Psoas muscle (tissue), 7 donors: ENCODE measurements at regions not wholly inside any gene's neighbourhood (a gene's known extent, or its start where the extent isn't known, plus 50 kb on each side); places are given as distances from the start of the nearest gene placed in this dataset.

ENCODE experiments used
- ATAC-seq, 4 donors: fragments of 200-7000 bp; cut with Tn5 transposase; one replicate each; pipeline ENCODE4 v1.9.1; 2020; ENCODE audit warnings: moderate library complexity in 3 of 4, mild to moderate bottlenecking in 2 of 4
- DNase-seq, 2 donors: peaks; one replicate each; pipeline ENCODE4 v3.0.0-alpha.2; 2020
- H3K27ac ChIP-seq: fragments of 200-600 bp; one replicate; pipeline ENCODE4 v1.8.0; 2022
- H3K27me3 ChIP-seq, 3 donors: fragments of 200-600 bp in 1 of 3; one replicate each; pipeline versions ENCODE4 v1.6.1 to v1.8.0; 2013 to 2022; ENCODE audit warnings: low read length in 2 of 3, mild to moderate bottlenecking in 2 of 3, moderate library complexity in 1 of 3; ENCODE audit not compliant: insufficient read depth in 3 of 3
- H3K36me3 ChIP-seq, 2 donors: fragments of 200-600 bp in 1 of 2; one replicate each; pipeline versions ENCODE4 v1.6.1 to v1.8.0; 2013 to 2022; ENCODE audit warnings: low read depth in 1 of 2, mild to moderate bottlenecking in 1 of 2, moderate library complexity in 1 of 2; ENCODE audit not compliant: insufficient read depth in 1 of 2
- H3K4me1 ChIP-seq: fragments of 200-600 bp; one replicate; pipeline ENCODE4 v1.8.0; 2022
- H3K4me3 ChIP-seq: fragments of 200-600 bp; one replicate; pipeline ENCODE4 v1.8.0; 2022; ENCODE audit warnings: mild to moderate bottlenecking
- H3K9me3 ChIP-seq: fragments of 200-600 bp; one replicate; pipeline ENCODE4 v1.8.0; 2022
- WGBS, 3 donors: extraction: QIAGEN DNeasy Blood & Tissue Kit; methylation state at CpG; one replicate each; pipeline versions ENCODE4 v1.1.6 to v1.1.7; 2013; 5-methylcytosine and 5-hydroxymethylcytosine counted together
- intact Hi-C, 2 donors: fragments of 100-400 bp; cut with DNase I; formaldehyde crosslinking; loops; one replicate each; pipeline versions ENCODE4 v1.11.0 to v1.14.2; 2022
- TF ChIP-seq, protein P1 (sequence below): fragments of 200-600 bp; IDR thresholded peaks from one replicate; pipeline ENCODE4 v1.8.0; 2022; ENCODE audit warnings: antibody characterized with exemption
- donor health status: healthy with polysubstance abuse.
- donor health status: DM: no; HTN: no; CAD: no; lungs with moderate emphysema.
- donor health status: Bipolar disorder and iron deficiency.
- donor health status: healthy.
- donor health status: DM: yes; HTN: yes; CAD: no.
- donor health status: DM: no; HTN: no; CAD: no.
- donor health status: DM: yes; HTN: yes; CAD: no.

DNA sequence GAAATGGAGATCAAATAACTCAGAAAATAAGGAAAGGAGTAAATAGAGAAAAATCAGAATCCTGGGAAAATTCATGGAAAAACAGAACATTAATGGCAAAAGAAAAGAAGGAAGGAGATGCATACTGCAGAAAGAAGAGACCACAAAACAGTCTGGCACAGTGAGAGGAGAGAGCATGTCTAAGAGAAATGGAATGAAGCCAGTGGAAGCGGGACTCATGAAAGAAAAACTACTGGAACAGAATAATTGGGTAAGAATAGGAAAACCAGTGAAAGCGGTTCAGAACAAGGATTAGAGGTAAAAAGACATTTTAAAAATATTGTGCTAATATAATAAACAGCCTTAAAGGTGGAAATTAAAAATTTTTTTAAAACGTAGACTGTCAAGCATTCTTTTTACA is 93.6 kb upstream of the GREM2 start:
- no peak for ATAC-seq
- H3K27ac ChIP-seq = no peak overlapping the region
- H3K4me3 ChIP-seq = no peak overlapping the region
- no peaks in the 10 kb centered on the region for H3K27me3 ChIP-seq
- no peaks in the 10 kb centered on the region for H3K9me3 ChIP-seq
- no peaks in the 10 kb centered on the region for H3K4me1 ChIP-seq
- 28 to 33% (median 32%) methylated on average over 3 of the region's 3 CpGs for WGBS, 3 donors
- no peaks in the 10 kb centered on the region for H3K36me3 ChIP-seq
- TF ChIP-seq, protein P1, sequence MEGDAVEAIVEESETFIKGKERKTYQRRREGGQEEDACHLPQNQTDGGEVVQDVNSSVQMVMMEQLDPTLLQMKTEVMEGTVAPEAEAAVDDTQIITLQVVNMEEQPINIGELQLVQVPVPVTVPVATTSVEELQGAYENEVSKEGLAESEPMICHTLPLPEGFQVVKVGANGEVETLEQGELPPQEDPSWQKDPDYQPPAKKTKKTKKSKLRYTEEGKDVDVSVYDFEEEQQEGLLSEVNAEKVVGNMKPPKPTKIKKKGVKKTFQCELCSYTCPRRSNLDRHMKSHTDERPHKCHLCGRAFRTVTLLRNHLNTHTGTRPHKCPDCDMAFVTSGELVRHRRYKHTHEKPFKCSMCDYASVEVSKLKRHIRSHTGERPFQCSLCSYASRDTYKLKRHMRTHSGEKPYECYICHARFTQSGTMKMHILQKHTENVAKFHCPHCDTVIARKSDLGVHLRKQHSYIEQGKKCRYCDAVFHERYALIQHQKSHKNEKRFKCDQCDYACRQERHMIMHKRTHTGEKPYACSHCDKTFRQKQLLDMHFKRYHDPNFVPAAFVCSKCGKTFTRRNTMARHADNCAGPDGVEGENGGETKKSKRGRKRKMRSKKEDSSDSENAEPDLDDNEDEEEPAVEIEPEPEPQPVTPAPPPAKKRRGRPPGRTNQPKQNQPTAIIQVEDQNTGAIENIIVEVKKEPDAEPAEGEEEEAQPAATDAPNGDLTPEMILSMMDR = no peak
- no peak for DNase-seq
- intact Hi-C loops = no loop called here

DNA sequence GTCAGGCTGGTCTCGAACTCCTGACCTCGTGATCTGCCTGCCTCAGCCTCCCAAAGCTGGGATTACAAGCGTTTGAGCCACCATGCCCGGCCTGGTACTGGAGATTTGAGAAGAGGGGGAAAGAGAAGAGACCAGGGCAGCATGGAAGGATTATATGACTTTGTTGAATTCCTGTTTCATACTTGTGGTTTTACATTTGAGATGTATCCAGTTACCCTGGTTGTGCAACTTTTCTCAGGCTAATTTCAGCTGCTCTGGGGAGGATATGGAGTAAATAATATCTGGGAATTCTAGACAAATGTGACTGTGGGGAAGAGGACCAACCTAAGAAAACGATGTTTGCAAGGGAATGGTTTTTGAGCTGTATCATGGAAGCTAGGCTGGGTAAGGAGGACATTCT is 89.5 kb upstream of the GREM2 start:
- intact Hi-C loops = no loop called here
- no peaks in the 10 kb centered on the region for H3K4me1 ChIP-seq
- no peak overlapping the region for H3K4me3 ChIP-seq
- 27 to 52% (median 29%) methylated on average over 5 of the region's 5 CpGs for WGBS, 3 donors
- H3K36me3 ChIP-seq = no peaks in the 10 kb centered on the region
- TF ChIP-seq, protein P1 = no peak
- H3K27ac ChIP-seq = no peak overlapping the region
- no peaks in the 10 kb centered on the region for H3K27me3 ChIP-seq
- H3K9me3 ChIP-seq = no peaks in the 10 kb centered on the region
- DNase-seq (no peak), ATAC-seq (no peak)

DNA sequence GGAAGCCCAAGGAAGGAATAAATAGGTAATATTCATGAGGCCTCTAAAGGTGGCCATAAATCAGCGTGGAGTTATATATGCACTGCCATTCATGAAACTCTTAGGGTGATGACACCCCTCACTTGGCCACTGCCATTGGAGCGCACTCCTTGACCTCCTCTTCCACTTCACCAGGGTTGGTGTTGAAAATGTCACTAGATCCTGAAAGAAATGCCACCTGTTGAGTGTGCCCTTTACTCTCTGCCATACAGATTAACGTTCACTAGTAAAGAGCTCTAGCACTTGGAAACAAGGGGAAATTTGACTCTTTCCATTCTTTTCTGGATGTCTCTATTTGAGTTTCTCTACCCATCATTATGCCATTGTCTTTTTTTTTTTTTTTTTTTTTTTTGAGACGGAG is 83.5 kb upstream of the GREM2 start:
- no peaks in the 10 kb centered on the region for H3K4me1 ChIP-seq
- no peak overlapping the region for H3K27ac ChIP-seq
- H3K27me3 ChIP-seq = no peaks in the 10 kb centered on the region
- intact Hi-C loops = no loop called here
- H3K36me3 ChIP-seq = no peaks in the 10 kb centered on the region
- DNase-seq (no peak), ATAC-seq (no peak)
- TF ChIP-seq, protein P1 = no peak
- H3K4me3 ChIP-seq = no peak overlapping the region
- H3K9me3 ChIP-seq = no peaks in the 10 kb centered on the region
- whole genome bisulfite sequencing, 3 donors = 84 to 92% (median 85%) methylated on average over 3 to 4 of the region's 4 CpGs

DNA sequence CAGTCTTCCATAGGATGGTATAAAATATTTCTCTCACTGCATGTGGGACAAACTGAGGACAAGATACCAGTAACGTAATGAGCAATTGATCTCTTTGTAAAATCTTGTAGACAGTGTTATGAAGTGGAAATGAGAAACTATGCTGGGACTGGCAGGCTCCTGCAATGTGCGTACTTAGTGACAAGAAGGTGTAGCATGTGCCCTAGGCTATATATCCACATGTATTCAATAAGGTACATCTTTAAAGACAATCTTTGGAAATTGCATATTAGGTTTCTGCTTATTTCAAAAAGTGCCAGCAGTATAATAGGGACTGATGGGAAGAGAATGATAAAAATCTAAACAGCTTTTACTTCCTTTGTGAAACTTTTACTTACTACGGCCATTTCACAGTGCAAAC is 81.9 kb upstream of the GREM2 start:
- ATAC-seq (no peak), DNase-seq (no peak)
- Histone ChIP-seq H3K27me3 (no peaks in the 10 kb centered on the region), H3K36me3 (no peaks in the 10 kb centered on the region), H3K9me3 (no peaks in the 10 kb centered on the region), H3K4me3 (no peak overlapping the region), H3K4me1 (no peaks in the 10 kb centered on the region), H3K27ac (no peak overlapping the region)
- 75 to 83% (median 77%) methylated on average over 3 of the region's 3 CpGs for WGBS, 3 donors
- TF ChIP-seq, protein P1 = no peak
- intact Hi-C loops = no loop called here

DNA sequence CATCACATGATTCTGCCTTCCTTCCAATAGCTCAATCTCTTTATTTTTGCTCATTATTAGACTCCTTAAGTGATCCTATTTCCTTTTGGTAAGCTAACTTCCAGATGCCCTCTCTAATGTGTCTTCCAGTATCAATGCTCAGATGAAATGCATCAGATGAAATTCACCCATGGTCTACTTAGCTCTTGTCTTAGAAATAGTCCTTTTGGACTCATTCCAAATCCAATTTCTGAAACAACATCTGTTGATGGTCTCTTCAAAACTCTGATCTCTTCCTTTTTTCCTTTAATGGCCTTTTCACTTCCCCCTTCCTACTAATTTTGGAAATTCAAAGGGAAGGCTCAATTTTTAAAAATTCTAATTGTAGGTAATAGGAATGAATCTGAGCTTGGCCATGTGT is 81.1 kb upstream of the GREM2 start:
- DNase-seq (no peak), ATAC-seq (no peak)
- H3K9me3 ChIP-seq = no peaks in the 10 kb centered on the region
- H3K4me3 ChIP-seq = no peak overlapping the region
- no peak overlapping the region for H3K27ac ChIP-seq
- intact Hi-C loops = no loop called here
- no peaks in the 10 kb centered on the region for H3K36me3 ChIP-seq
- H3K4me1 ChIP-seq = no peaks in the 10 kb centered on the region
- H3K27me3 ChIP-seq = no peaks in the 10 kb centered on the region
- TF ChIP-seq, protein P1 = no peak
